Activated CD8-positive, alpha-beta memory T cell treated with anti-CD3 and anti-CD28 coated beads, Interleukin-2, amount 10 ng/mL, durations not matched to agents 7 days and 5 days (primary cell): ENCODE measurements at regions not wholly inside any gene's neighbourhood (a gene's known extent, or its start where the extent isn't known, plus 50 kb on each side); places are given as distances from the start of the nearest gene placed in this dataset.

Source experiments
- ATAC-seq: fragments of 150-1000 bp; cut with Tn5 transposase; one replicate; pipeline ENCODE4 v1.10.0; 2021; ENCODE audit warnings: moderate library complexity
- CTCF ChIA-PET: fragments of 350-600 bp; sonication (Branson Sonifier 250); formaldehyde crosslinking; loops from one replicate; lab custom pipeline; 2021; ENCODE audit warnings: antibody characterized with exemption; lab: Charles Lee
- DNase-seq: peaks from one replicate; pipeline ENCODE4 v3.0.0-alpha.2; 2020
- H3K27ac Mint-ChIP-seq: one replicate; pipeline ENCODE4 v1.8.0; 2021; ENCODE audit warnings: mild to moderate bottlenecking, mixed read lengths
- H3K27me3 Mint-ChIP-seq: one replicate; pipeline ENCODE4 v1.8.0; 2021; ENCODE audit warnings: mixed read lengths
- H3K36me3 Mint-ChIP-seq: one replicate; pipeline ENCODE4 v1.8.0; 2021; ENCODE audit warnings: mild to moderate bottlenecking, mixed read lengths
- H3K4me1 Mint-ChIP-seq: one replicate; pipeline ENCODE4 v1.8.0; 2021; ENCODE audit warnings: mixed read lengths
- H3K4me3 Mint-ChIP-seq: one replicate; pipeline ENCODE4 v1.8.0; 2021; ENCODE audit warnings: mild to moderate bottlenecking, moderate library complexity, mixed read lengths
- H3K9me3 Mint-ChIP-seq: one replicate; pipeline ENCODE4 v1.8.0; 2022; ENCODE audit warnings: low read depth, mixed read lengths

GRCh38 chr14:71289536-71289935 is 382.3 kb downstream of the PCNX1 start:
- H3K9me3 Mint-ChIP-seq, result peaks cover 4% of the 10 kb centered on the region
- peaks cover 10% of the 10 kb centered on the region for H3K36me3 Mint-ChIP-seq
- peak overlapping the region; percentile 78 for H3K27ac Mint-ChIP-seq
- H3K27me3 Mint-ChIP-seq, result peaks cover 4% of the 10 kb centered on the region
- no peak overlapping the region for H3K4me3 Mint-ChIP-seq
- peaks cover 28% of the 10 kb centered on the region for H3K4me1 Mint-ChIP-seq
- DNase-seq, result peak; percentile 58
- ATAC-seq, result peak; percentile 70
- CTCF ChIA-PET, result interaction anchor here (0.6 to 0.9 kb wide), 2 partner anchors 9 to 19 kb away, joined by 3 read pairs; no protein-coding TSS in a partner anchor

- H3K27me3 Mint-ChIP-seq, result peaks cover 4% of the 10 kb centered on the region
- H3K27ac Mint-ChIP-seq, result no peak overlapping the region
- no peak overlapping the region for H3K4me3 Mint-ChIP-seq
- DNase-seq, result no peak
- H3K9me3 Mint-ChIP-seq, result peaks cover 4% of the 10 kb centered on the region
- peaks cover 28% of the 10 kb centered on the region for H3K4me1 Mint-ChIP-seq
- CTCF ChIA-PET, result interaction anchor here (0.6 kb wide), 1 partner anchor 19 kb away, joined by 3 read pairs; no protein-coding TSS in a partner anchor
- no peak for ATAC-seq
- H3K36me3 Mint-ChIP-seq, result peaks cover 8% of the 10 kb centered on the region
These were observed 383.0 kb downstream of the PCNX1 start for GRCh38 chr14:71290301-71290700.

GRCh38 chr14:71290960-71291466 is 383.8 kb downstream of the PCNX1 start:
- CTCF ChIA-PET, result interaction anchor here (1.4 kb wide), 1 partner anchor 152 kb away, joined by 4 read pairs; no protein-coding TSS in a partner anchor
- DNase-seq (peak; percentile 48), ATAC-seq (peak; percentile 87)
- H3K36me3 Mint-ChIP-seq, result peaks cover 6% of the 10 kb centered on the region
- peak overlapping the region; percentile 59 for H3K27ac Mint-ChIP-seq
- H3K27me3 Mint-ChIP-seq, result peaks cover 4% of the 10 kb centered on the region
- peaks cover 2% of the 10 kb centered on the region for H3K9me3 Mint-ChIP-seq
- peaks cover 31% of the 10 kb centered on the region for H3K4me1 Mint-ChIP-seq
- no peak overlapping the region for H3K4me3 Mint-ChIP-seq

GRCh38 chr14:71296184-71296583 is 388.9 kb downstream of the PCNX1 start:
- peaks cover 17% of the 10 kb centered on the region for H3K4me1 Mint-ChIP-seq
- peaks cover 7% of the 10 kb centered on the region for H3K36me3 Mint-ChIP-seq
- DNase-seq (no peak), ATAC-seq (no peak)
- CTCF ChIA-PET, result no interaction called here
- H3K27ac Mint-ChIP-seq, result no peak overlapping the region
- no peaks in the 10 kb centered on the region for H3K9me3 Mint-ChIP-seq
- no peaks in the 10 kb centered on the region for H3K27me3 Mint-ChIP-seq
- no peak overlapping the region for H3K4me3 Mint-ChIP-seq

GRCh38 chr14:71300566-71301330 is 393.5 kb downstream of the PCNX1 start:
- no peak overlapping the region for H3K27ac Mint-ChIP-seq
- DNase-seq (no peak), ATAC-seq (no peak)
- CTCF ChIA-PET, result no interaction called here
- H3K36me3 Mint-ChIP-seq, result peaks cover 13% of the 10 kb centered on the region
- peaks cover 10% of the 10 kb centered on the region for H3K4me1 Mint-ChIP-seq
- no peaks in the 10 kb centered on the region for H3K27me3 Mint-ChIP-seq
- H3K4me3 Mint-ChIP-seq, result no peak overlapping the region
- peaks cover 10% of the 10 kb centered on the region for H3K9me3 Mint-ChIP-seq

GRCh38 chr14:71301611-71302010 is 394.4 kb downstream of the PCNX1 start:
- CTCF ChIA-PET, result no interaction called here
- no peak for DNase-seq
- ATAC-seq, result no peak
- Mint-ChIP-seq H3K4me3 (no peak overlapping the region), H3K27me3 (no peaks in the 10 kb centered on the region), H3K9me3 (peaks cover 10% of the 10 kb centered on the region), H3K36me3 (peaks cover 13% of the 10 kb centered on the region), H3K4me1 (peaks cover 2% of the 10 kb centered on the region), H3K27ac (no peak overlapping the region)

- Mint-ChIP-seq H3K9me3 (peaks cover 12% of the 10 kb centered on the region), H3K27me3 (peaks cover 6% of the 10 kb centered on the region), H3K4me3 (no peak overlapping the region), H3K36me3 (peaks cover 18% of the 10 kb centered on the region), H3K27ac (no peak overlapping the region), H3K4me1 (no peaks in the 10 kb centered on the region)
- CTCF ChIA-PET, result no interaction called here
- DNase-seq (no peak), ATAC-seq (no peak)
These were observed 397.4 kb downstream of the PCNX1 start for GRCh38 chr14:71304690-71305089.

- CTCF ChIA-PET, result interaction anchor here (0.6 kb wide), 1 partner anchor 19 kb away, joined by 3 read pairs; no protein-coding TSS in a partner anchor
- DNase-seq, result no peak
- ATAC-seq, result no peak
- H3K4me1 Mint-ChIP-seq, result no peaks in the 10 kb centered on the region
- no peak overlapping the region for H3K27ac Mint-ChIP-seq
- peaks cover 20% of the 10 kb centered on the region for H3K36me3 Mint-ChIP-seq
- H3K27me3 Mint-ChIP-seq, result peaks cover 6% of the 10 kb centered on the region
- peaks cover 15% of the 10 kb centered on the region for H3K9me3 Mint-ChIP-seq
- no peak overlapping the region for H3K4me3 Mint-ChIP-seq
These were observed 401.4 kb downstream of the PCNX1 start for GRCh38 chr14:71308671-71309070.

- CTCF ChIA-PET, result no interaction called here
- no peak overlapping the region for H3K27ac Mint-ChIP-seq
- H3K27me3 Mint-ChIP-seq, result peaks cover 6% of the 10 kb centered on the region
- H3K4me3 Mint-ChIP-seq, result no peak overlapping the region
- H3K4me1 Mint-ChIP-seq, result no peaks in the 10 kb centered on the region
- no peak for ATAC-seq
- no peak for DNase-seq
- H3K9me3 Mint-ChIP-seq, result peaks cover 13% of the 10 kb centered on the region
- peaks cover 18% of the 10 kb centered on the region for H3K36me3 Mint-ChIP-seq
These were observed 402.5 kb downstream of the PCNX1 start for GRCh38 chr14:71309756-71310155.

GRCh38 chr14:71311061-71311460 is 403.8 kb downstream of the PCNX1 start:
- CTCF ChIA-PET, result no interaction called here

GRCh38 chr14:71314717-71315116 is 407.5 kb downstream of the PCNX1 start:
- Mint-ChIP-seq H3K4me3 (no peak overlapping the region), H3K4me1 (peaks cover 9% of the 10 kb centered on the region), H3K9me3 (peaks cover 3% of the 10 kb centered on the region), H3K27me3 (no peaks in the 10 kb centered on the region), H3K36me3 (peaks cover 4% of the 10 kb centered on the region), H3K27ac (no peak overlapping the region)
- CTCF ChIA-PET, result no interaction called here
- ATAC-seq, result no peak
- no peak for DNase-seq

More at GRCh38 chr14:71311061-71311460, 403.8 kb downstream of the PCNX1 start:
- H3K27me3 Mint-ChIP-seq, result peaks cover 6% of the 10 kb centered on the region
- no peak for DNase-seq
- H3K9me3 Mint-ChIP-seq, result peaks cover 6% of the 10 kb centered on the region
- H3K4me3 Mint-ChIP-seq, result no peak overlapping the region
- H3K27ac Mint-ChIP-seq, result no peak overlapping the region
- H3K4me1 Mint-ChIP-seq, result no peaks in the 10 kb centered on the region
- peaks cover 11% of the 10 kb centered on the region for H3K36me3 Mint-ChIP-seq
- ATAC-seq, result no peak

GRCh38 chr14:71317385-71318096 is 410.3 kb downstream of the PCNX1 start:
- DNase-seq, result no peak
- H3K27me3 Mint-ChIP-seq, result no peaks in the 10 kb centered on the region
- ATAC-seq, result no peak
- peaks cover 3% of the 10 kb centered on the region for H3K9me3 Mint-ChIP-seq
- H3K4me1 Mint-ChIP-seq, result peaks cover 19% of the 10 kb centered on the region
- H3K27ac Mint-ChIP-seq, result no peak overlapping the region
- H3K36me3 Mint-ChIP-seq, result peaks cover 4% of the 10 kb centered on the region
- no peak overlapping the region for H3K4me3 Mint-ChIP-seq
- CTCF ChIA-PET, result no interaction called here

- peaks cover 6% of the 10 kb centered on the region for H3K36me3 Mint-ChIP-seq
- H3K4me3 Mint-ChIP-seq, result no peak overlapping the region
These were observed 410.8 kb downstream of the PCNX1 start for GRCh38 chr14:71318097-71318459.

More at GRCh38 chr14:71318097-71318459, 410.8 kb downstream of the PCNX1 start:
- H3K27me3 Mint-ChIP-seq, result no peaks in the 10 kb centered on the region
- CTCF ChIA-PET, result no interaction called here
- no peak for DNase-seq
- no peak overlapping the region for H3K27ac Mint-ChIP-seq
- no peak for ATAC-seq
- H3K9me3 Mint-ChIP-seq, result peaks cover 3% of the 10 kb centered on the region
- H3K4me1 Mint-ChIP-seq, result peaks cover 24% of the 10 kb centered on the region
